ENCODE measurements at regions not wholly inside any gene's neighbourhood (a gene's known extent, or its start where the extent isn't known, plus 50 kb on each side); places are given as distances from the start of the nearest gene placed in this dataset.
A peak's percentile ranks its signal among the peaks of the same experiment; 100 is the strongest.

- no peak for DNase-seq (ENCODE audit: extremely low read depth in 1 of 11, low read depth in 9 of 11, low spot score in 4 of 11)
Measured at GRCh38 chr16:65624666-65625065, 502.8 kb upstream of the CDH11 start.

- no peak for DNase-seq (ENCODE audit: extremely low read depth in 1 of 11, low read depth in 9 of 11, low spot score in 4 of 11)
Measured at GRCh38 chr16:65624229-65624628, 502.4 kb upstream of the CDH11 start.

GRCh38 chr16:65622871-65623270 is 501.0 kb upstream of the CDH11 start:
- DNase-seq (ENCODE audit: extremely low read depth in 1 of 11, low read depth in 9 of 11, low spot score in 4 of 11), result no peak

- peak in 7 of 11 donors; percentile 11 to 43 (median 22) for DNase-seq (ENCODE audit: extremely low read depth in 1 of 11, low read depth in 9 of 11, low spot score in 4 of 11)
Measured at GRCh38 chr16:65622151-65622550, 500.3 kb upstream of the CDH11 start.

GRCh38 chr16:65621640-65622039 is 499.8 kb upstream of the CDH11 start:
- no peak for DNase-seq (ENCODE audit: extremely low read depth in 1 of 11, low read depth in 9 of 11, low spot score in 4 of 11)

GRCh38 chr16:65619606-65620005 is 497.7 kb upstream of the CDH11 start:
- DNase-seq (ENCODE audit: extremely low read depth in 1 of 11, low read depth in 9 of 11, low spot score in 4 of 11), result no peak

GRCh38 chr16:65618931-65619330 is 497.1 kb upstream of the CDH11 start:
- no peak for DNase-seq (ENCODE audit: extremely low read depth in 1 of 11, low read depth in 9 of 11, low spot score in 4 of 11)

- DNase-seq (ENCODE audit: extremely low read depth in 1 of 11, low read depth in 9 of 11, low spot score in 4 of 11), result no peak
Measured at GRCh38 chr16:65618333-65618732, 496.5 kb upstream of the CDH11 start.

GRCh38 chr16:65617421-65617820 is 495.6 kb upstream of the CDH11 start:
- DNase-seq (ENCODE audit: extremely low read depth in 1 of 11, low read depth in 9 of 11, low spot score in 4 of 11), result no peak

GRCh38 chr16:65608455-65608854 is 486.6 kb upstream of the CDH11 start:
- DNase-seq (ENCODE audit: extremely low read depth in 1 of 11, low read depth in 9 of 11, low spot score in 4 of 11), result no peak

GRCh38 chr16:65604771-65605170 is 482.9 kb upstream of the CDH11 start:
- no peak for DNase-seq (ENCODE audit: extremely low read depth in 1 of 11, low read depth in 9 of 11, low spot score in 4 of 11)

- DNase-seq (ENCODE audit: extremely low read depth in 1 of 11, low read depth in 9 of 11, low spot score in 4 of 11), result no peak
Measured at GRCh38 chr16:65601781-65602180, 479.9 kb upstream of the CDH11 start.

- no peak for DNase-seq (ENCODE audit: extremely low read depth in 1 of 11, low read depth in 9 of 11, low spot score in 4 of 11)
Measured at GRCh38 chr16:65600629-65601028, 478.8 kb upstream of the CDH11 start.

GRCh38 chr16:65600046-65600445 is 478.2 kb upstream of the CDH11 start:
- DNase-seq (ENCODE audit: extremely low read depth in 1 of 11, low read depth in 9 of 11, low spot score in 4 of 11), result no peak

GRCh38 chr16:65598621-65599020 is 476.8 kb upstream of the CDH11 start:
- DNase-seq (ENCODE audit: extremely low read depth in 1 of 11, low read depth in 9 of 11, low spot score in 4 of 11), result no peak

GRCh38 chr16:65583498-65583897 is 461.6 kb upstream of the CDH11 start:
- DNase-seq (ENCODE audit: extremely low read depth in 1 of 11, low read depth in 9 of 11, low spot score in 4 of 11), result no peak

GRCh38 chr16:65579050-65579449 is 457.2 kb upstream of the CDH11 start:
- no peak for DNase-seq (ENCODE audit: extremely low read depth in 1 of 11, low read depth in 9 of 11, low spot score in 4 of 11)

GRCh38 chr16:65576631-65577030 is 454.8 kb upstream of the CDH11 start:
- no peak for DNase-seq (ENCODE audit: extremely low read depth in 1 of 11, low read depth in 9 of 11, low spot score in 4 of 11)

GRCh38 chr16:65576139-65576538 is 454.3 kb upstream of the CDH11 start:
- DNase-seq (ENCODE audit: extremely low read depth in 1 of 11, low read depth in 9 of 11, low spot score in 4 of 11), result no peak

- DNase-seq (ENCODE audit: extremely low read depth in 1 of 11, low read depth in 9 of 11, low spot score in 4 of 11), result no peak
Measured at GRCh38 chr16:65574326-65574966, 452.6 kb upstream of the CDH11 start.

GRCh38 chr16:65572156-65572555 is 450.3 kb upstream of the CDH11 start:
- no peak for DNase-seq (ENCODE audit: extremely low read depth in 1 of 11, low read depth in 9 of 11, low spot score in 4 of 11)

GRCh38 chr16:65570261-65570660 is 448.4 kb upstream of the CDH11 start:
- no peak for DNase-seq (ENCODE audit: extremely low read depth in 1 of 11, low read depth in 9 of 11, low spot score in 4 of 11)

Measured in renal cortex interstitium (tissue), 11 donors.